Gastrocnemius medialis (tissue), 4 donors: ENCODE measurements at regions not wholly inside any gene's neighbourhood (a gene's known extent, or its start where the extent isn't known, plus 50 kb on each side); places are given as distances from the start of the nearest gene placed in this dataset.

Experiments used
- ATAC-seq, 2 donors: fragments of 150-250 bp; one replicate each; pipeline ENCODE4 v1.9.1; 2016
- DNase-seq, 2 donors: peaks; one replicate each; pipeline ENCODE4 v3.0.0-alpha.2; 2019
- H3K27ac ChIP-seq, 4 donors: fragments of 200-600 bp; sonication (generic); 1 replicate in 1 of 4; 2 replicates in 3 of 4; pipeline ENCODE4 v1.5.1; 2016 to 2018; ENCODE audit warnings: mild to moderate bottlenecking in 2 of 4, moderate library complexity in 1 of 4
- H3K27me3 ChIP-seq, 3 donors: fragments of 200-600 bp; sonication (generic) in 2 of 3; 1 replicate in 1 of 3; 2 replicates in 2 of 3; pipeline versions ENCODE4 v1.5.1 to v1.6.0; 2016 to 2019; ENCODE audit warnings: mild to moderate bottlenecking in 1 of 3, moderate library complexity in 1 of 3
- H3K36me3 ChIP-seq, 2 donors: fragments of 200-600 bp; sonication (generic) in 1 of 2; one replicate each; pipeline ENCODE4 v1.5.1; 2017 to 2018
- H3K4me1 ChIP-seq, 2 donors: fragments of 200-600 bp; sonication (generic) in 1 of 2; one replicate each; pipeline ENCODE4 v1.5.1; 2016 to 2017; ENCODE audit warnings: mild to moderate bottlenecking in 2 of 2
- H3K4me3 ChIP-seq, 4 donors: fragments of 200-600 bp; sonication (generic) in 3 of 4; 1 replicate in 1 of 4; 2 replicates in 3 of 4; pipeline ENCODE4 v1.5.1; 2016 to 2019; ENCODE audit warnings: mild to moderate bottlenecking in 2 of 4
- H3K9me3 ChIP-seq, 3 donors: fragments of 200-600 bp; sonication (generic) in 2 of 3; 1 replicate in 1 of 3; 2 replicates in 2 of 3; pipeline ENCODE4 v1.5.1; 2016 to 2019
- POLR2A ChIP-seq, 2 donors: fragments of 450-650 bp; IDR thresholded peaks; one replicate each; pipeline ENCODE4 v1.6.1; 2017; ENCODE audit warnings: antibody characterized with exemption in 2 of 2, mild to moderate bottlenecking in 2 of 2, moderate library complexity in 2 of 2
- in situ Hi-C, 4 donors: fragments of 200-750 bp; cut with MboI; loops; one replicate each; pipeline versions ENCODE4 v1.15.0 to v1.8.0; 2017; ENCODE audit warnings: low sequenced_read_pairs in 4 of 4
- intact Hi-C: fragments of 100-400 bp; cut with DNase I; formaldehyde crosslinking; loops from one replicate; pipeline ENCODE4 v1.15.1; 2023; ENCODE audit warnings: low total_unique reads
- TF ChIP-seq, protein P1 (sequence below), 5 experiments: fragments of 450-650 bp in 3 of 5; fragments of 200-600 bp in 2 of 5; sonication (generic) in 2 of 5; IDR thresholded peaks in 4 of 5; conservative IDR thresholded peaks in 1 of 5; 1 replicate in 4 of 5; 2 replicates in 1 of 5; pipeline ENCODE4 v1.5.1; 2016 to 2019; ENCODE audit warnings: antibody characterized with exemption in 5 of 5, mild to moderate bottlenecking in 3 of 5, moderate library complexity in 3 of 5

DNA sequence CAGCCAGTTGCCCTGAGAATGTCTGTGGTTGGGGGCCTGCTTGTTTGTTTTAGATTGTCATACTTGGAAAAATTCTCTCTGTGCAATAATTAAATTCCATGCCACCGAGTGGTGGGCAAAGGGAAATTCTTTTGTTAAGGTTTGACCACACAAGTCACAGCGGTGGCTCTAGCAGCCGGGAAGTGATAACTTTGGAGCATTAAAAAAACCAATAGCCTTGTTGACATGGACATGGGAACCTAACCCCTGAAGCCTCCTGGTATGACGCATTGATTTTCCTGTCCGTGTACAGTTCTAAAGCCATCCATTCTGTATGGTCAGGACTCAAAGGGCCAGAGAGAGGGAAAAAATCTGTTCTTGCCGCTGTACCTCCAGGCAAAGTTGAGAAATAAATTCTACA, 384.9 kb upstream of the ZNF507 start:
- TF ChIP-seq POLR2A (IDR thresholded peaks at IDR 0.05): no peak
- TF ChIP-seq, protein P1, sequence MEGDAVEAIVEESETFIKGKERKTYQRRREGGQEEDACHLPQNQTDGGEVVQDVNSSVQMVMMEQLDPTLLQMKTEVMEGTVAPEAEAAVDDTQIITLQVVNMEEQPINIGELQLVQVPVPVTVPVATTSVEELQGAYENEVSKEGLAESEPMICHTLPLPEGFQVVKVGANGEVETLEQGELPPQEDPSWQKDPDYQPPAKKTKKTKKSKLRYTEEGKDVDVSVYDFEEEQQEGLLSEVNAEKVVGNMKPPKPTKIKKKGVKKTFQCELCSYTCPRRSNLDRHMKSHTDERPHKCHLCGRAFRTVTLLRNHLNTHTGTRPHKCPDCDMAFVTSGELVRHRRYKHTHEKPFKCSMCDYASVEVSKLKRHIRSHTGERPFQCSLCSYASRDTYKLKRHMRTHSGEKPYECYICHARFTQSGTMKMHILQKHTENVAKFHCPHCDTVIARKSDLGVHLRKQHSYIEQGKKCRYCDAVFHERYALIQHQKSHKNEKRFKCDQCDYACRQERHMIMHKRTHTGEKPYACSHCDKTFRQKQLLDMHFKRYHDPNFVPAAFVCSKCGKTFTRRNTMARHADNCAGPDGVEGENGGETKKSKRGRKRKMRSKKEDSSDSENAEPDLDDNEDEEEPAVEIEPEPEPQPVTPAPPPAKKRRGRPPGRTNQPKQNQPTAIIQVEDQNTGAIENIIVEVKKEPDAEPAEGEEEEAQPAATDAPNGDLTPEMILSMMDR (IDR thresholded peaks at IDR 0.05 in 4 of 5, conservative IDR thresholded peaks at IDR 0.05 in 1 of 5): no peak
- H3K9me3 ChIP-seq: no peaks in the 10 kb centered on the region
- intact Hi-C loops: no loop called here
- no peak overlapping the region for H3K4me3 ChIP-seq
- no peaks in the 10 kb centered on the region for H3K4me1 ChIP-seq
- peaks cover 0 to 3% (median 0%) of the 10 kb centered on the region in 3 donors for H3K27me3 ChIP-seq
- in situ Hi-C loops: no loop called here
- ATAC-seq (no peak), DNase-seq (no peak)
- H3K36me3 ChIP-seq: no peaks in the 10 kb centered on the region
- H3K27ac ChIP-seq: no peak overlapping the region

DNA sequence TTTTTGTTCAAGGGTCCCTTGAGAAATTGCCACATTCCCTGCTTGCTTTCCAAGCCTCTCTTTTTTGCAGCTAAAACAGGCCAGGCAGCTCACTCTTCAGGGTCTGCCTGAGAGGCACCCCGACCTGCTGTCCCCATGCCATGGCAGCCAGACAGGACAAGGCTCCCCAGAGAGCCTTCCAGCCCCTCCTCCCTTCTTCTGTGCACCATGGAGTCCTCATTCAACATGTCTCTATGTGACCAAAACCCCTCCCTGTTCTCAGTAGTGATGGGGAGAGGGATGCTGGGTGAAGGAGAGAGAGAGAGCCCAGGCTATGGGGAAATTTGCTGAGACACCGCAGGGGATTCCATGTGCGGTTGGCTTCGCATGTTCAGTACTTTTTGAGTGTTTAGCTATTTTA, 384.2 kb upstream of the ZNF507 start:
- in situ Hi-C loops (no loop called here), intact Hi-C loops (no loop called here)

DNA sequence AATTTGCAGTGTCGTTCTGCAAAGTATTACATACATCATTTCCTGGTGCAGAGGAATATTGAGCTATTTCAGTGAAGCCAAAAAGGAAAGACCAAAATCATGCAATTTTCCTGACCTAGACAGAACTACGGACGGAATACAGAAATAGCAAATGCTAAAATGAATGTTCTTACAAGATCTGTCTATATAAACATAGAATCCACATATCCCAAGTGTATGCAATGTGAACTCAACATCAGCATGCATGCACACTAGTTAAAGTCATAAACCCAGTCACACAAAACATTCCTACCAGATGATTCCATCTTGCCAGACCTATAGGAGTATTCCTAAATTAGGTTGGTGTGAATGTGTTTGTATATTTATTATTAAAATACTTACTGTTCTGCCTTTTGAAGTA, 383.7 kb upstream of the ZNF507 start:
- H3K27me3 ChIP-seq: peaks cover 0 to 3% (median 0%) of the 10 kb centered on the region in 3 donors
- ATAC-seq: no peak
- no peaks in the 10 kb centered on the region for H3K36me3 ChIP-seq
- H3K27ac ChIP-seq: no peak overlapping the region
- TF ChIP-seq, protein P1 (IDR thresholded peaks at IDR 0.05 in 4 of 5, conservative IDR thresholded peaks at IDR 0.05 in 1 of 5): no peak
- no peak for TF ChIP-seq POLR2A (IDR thresholded peaks at IDR 0.05)
- no peak overlapping the region for H3K4me3 ChIP-seq
- no peaks in the 10 kb centered on the region for H3K4me1 ChIP-seq
- no peak for DNase-seq
- in situ Hi-C loops: no loop called here
- H3K9me3 ChIP-seq: no peaks in the 10 kb centered on the region
- intact Hi-C loops: no loop called here

More for the DNA sequence above, 384.2 kb upstream of the ZNF507 start:
- no peak for TF ChIP-seq POLR2A (IDR thresholded peaks at IDR 0.05)
- TF ChIP-seq, protein P1 (IDR thresholded peaks at IDR 0.05 in 4 of 5, conservative IDR thresholded peaks at IDR 0.05 in 1 of 5): no peak
- ATAC-seq (no peak), DNase-seq (no peak)
- no peaks in the 10 kb centered on the region for H3K4me1 ChIP-seq
- H3K9me3 ChIP-seq: no peaks in the 10 kb centered on the region
- H3K4me3 ChIP-seq: no peak overlapping the region
- H3K27me3 ChIP-seq: peaks cover 0 to 3% (median 0%) of the 10 kb centered on the region in 3 donors
- no peaks in the 10 kb centered on the region for H3K36me3 ChIP-seq
- no peak overlapping the region for H3K27ac ChIP-seq

DNA sequence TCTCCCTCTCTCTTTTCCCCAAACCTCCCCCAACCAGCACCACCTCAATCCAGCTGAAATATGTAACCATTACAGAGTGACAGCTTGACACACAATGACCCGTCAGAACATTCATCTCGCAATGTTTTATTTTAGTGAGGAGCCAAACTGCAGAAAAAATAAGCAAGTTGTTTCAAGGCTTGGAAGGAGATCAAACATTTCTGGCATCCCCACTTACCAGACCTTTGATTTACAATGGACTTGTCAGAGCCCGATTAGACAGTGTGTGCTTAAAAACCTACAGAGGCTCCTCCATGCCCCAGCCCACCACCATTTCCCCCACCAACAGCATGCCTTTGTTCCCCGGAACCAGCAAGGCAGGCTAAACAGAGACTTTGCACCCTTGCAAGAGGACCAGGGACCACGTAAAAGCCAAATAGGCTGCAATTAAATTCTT, 382.8 kb upstream of the ZNF507 start:
- intact Hi-C loops: no loop called here

More for the DNA sequence above, 382.8 kb upstream of the ZNF507 start:
- H3K27ac ChIP-seq: no peak overlapping the region
- H3K4me1 ChIP-seq: no peaks in the 10 kb centered on the region
- no peak overlapping the region for H3K4me3 ChIP-seq
- H3K36me3 ChIP-seq: no peaks in the 10 kb centered on the region
- ATAC-seq: no peak
- peaks cover 0 to 3% (median 0%) of the 10 kb centered on the region in 3 donors for H3K27me3 ChIP-seq
- TF ChIP-seq POLR2A (IDR thresholded peaks at IDR 0.05): no peak
- TF ChIP-seq, protein P1 (IDR thresholded peaks at IDR 0.05 in 4 of 5, conservative IDR thresholded peaks at IDR 0.05 in 1 of 5): no peak
- H3K9me3 ChIP-seq: no peaks in the 10 kb centered on the region
- DNase-seq: no peak
- in situ Hi-C loops: no loop called here
